HG02970 (cell line): ENCODE measurements at regions not wholly inside any gene's neighbourhood (a gene's known extent, or its start where the extent isn't known, plus 50 kb on each side); places are given as distances from the start of the nearest gene placed in this dataset.
"Not testable (repeated sequence)": the region's sequence is repeated elsewhere in the genome, so short reads cannot be mapped to it uniquely, and the experiment has no call there.

Experiments
- ATAC-seq: cut with Tn5 transposase; IDR thresholded peaks from one replicate; pipeline ENCODE4 v1.9.1; 2021; ENCODE audit warnings: mild to moderate bottlenecking, moderate library complexity, moderate number of reproducible peaks; ENCODE audit not compliant: unreplicated experiment, low FRiP score

DNA sequence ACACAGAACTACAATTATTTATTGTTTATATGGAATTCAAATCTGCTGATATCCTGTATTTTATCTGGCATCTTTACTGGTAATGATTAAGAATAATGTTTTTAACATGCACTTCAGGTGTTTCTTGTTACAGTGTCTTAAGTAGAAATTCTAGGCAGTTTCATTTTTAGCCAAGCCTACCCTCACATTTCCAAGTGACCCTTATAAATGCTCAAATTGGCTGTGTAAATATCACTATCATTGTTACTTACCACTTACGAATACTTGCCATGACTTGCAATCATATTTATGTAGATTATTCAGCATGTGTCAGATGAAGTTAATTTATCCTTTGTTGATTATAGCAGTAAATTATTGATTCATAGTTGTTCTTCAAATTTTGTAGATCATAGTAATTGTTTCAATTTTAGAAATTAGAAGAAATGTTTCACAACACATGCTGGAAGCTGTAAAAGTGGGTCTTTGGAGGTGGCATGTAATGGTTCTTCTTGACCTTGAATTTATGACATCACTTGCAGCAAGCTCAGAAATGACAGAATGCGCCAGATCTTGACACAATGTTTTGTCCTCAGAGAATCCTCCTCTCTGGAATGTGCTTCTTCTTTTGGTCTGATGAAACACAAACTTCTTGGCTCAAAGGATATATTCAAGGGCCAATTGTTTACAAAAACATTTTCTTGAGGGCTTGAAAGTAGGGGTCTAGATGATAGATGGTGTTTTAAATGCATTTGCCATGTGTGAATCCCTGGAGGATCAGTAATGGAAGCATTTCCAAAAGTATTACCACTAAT is 471.8 kb downstream of the COL12A1 start:
- no peak for ATAC-seq

DNA sequence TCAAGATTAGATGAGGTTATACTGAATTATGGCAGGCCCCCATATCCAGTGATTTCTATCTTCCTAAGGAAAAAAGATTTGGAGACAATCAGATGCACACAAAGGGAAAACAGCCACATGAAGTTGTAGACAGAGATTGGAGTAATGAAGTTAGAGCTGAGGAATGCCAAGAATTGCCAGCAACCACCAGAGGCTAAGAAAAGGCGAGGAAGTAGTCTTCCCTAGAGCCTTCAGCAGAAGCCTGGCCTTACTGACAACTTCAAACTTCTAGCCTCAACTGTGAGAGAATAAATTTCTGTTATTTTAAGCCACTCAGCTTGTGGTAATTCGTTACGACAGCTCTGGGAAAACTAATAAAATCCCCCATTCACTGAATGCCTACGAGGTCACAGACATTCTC is 473.9 kb downstream of the COL12A1 start:
- ATAC-seq = no peak

- no peak for ATAC-seq
Observed at GRCh38 chr6:74731204-74731603, 474.6 kb downstream of the COL12A1 start.

- no peak for ATAC-seq
Observed at GRCh38 chr6:74720923-74721322, 484.9 kb downstream of the COL12A1 start.

- no peak for ATAC-seq
Observed at GRCh38 chr6:74717591-74717990, 488.3 kb downstream of the COL12A1 start.

- no peak for ATAC-seq
Observed at GRCh38 chr6:74715355-74716085, 490.3 kb downstream of the COL12A1 start.

GRCh38 chr6:74713941-74714340 is 491.9 kb downstream of the COL12A1 start:
- ATAC-seq = no peak

DNA sequence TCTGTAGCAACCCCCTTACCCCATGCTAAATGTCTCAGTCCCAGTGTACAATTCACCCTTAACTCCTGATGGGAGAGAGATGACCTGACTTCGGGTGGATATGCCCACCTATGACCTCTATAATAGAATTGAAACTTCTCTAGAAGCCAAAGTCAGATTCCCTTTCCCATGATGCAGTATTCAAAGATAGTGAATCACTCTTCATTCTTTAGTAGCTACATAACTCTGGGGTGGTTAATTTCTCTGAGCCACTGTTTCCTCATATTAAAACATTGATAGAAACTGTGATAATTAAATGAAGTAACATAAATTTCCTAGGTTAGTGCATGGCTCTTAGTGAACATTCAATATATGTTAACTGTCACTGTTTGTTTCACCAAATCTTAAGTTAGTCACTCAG is 500.4 kb downstream of the COL12A1 start:
- no peak for ATAC-seq

DNA sequence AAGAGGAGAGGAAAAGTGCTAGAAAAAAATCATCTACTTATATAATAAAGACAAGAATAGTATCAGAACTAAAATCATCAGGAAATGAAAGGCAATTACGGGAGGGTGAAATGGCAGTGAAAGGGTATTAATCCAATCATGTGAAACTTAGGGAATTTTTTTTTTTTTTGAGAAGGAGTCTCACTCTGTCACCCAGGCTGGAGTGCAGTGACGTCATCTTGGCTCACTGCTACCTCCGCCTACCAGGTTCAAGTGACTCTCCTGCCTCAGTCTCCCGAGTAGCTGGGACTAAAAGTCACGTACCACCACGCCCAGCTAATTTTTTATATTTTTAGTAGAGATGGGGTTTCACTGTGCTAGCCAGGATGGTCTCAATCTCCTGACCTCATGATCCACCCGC is 501.3 kb downstream of the COL12A1 start:
- ATAC-seq = not testable (repeated sequence)

GRCh38 chr6:74690365-74690764 is 515.5 kb downstream of the COL12A1 start:
- no peak for ATAC-seq

DNA sequence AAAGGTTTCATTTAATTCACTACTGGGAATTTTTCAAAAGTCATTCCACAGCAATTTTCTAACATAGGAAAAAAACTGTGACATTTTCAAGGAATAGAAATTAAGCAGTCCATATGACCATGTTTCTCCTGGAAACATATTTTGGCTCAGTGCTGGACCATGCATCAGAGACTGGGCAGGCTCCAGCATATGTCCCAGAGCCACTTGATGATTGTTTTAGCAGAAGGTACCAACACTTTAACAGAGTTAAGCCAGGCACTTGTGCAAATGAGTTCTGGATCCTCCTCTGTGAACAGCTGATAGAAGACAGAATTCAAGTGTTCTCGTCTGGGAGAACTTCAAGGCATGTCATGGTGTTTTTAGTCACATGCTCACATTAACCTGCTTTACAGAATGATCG is 516.3 kb downstream of the COL12A1 start:
- ATAC-seq = no peak

GRCh38 chr6:74677463-74677862 is 528.4 kb downstream of the COL12A1 start:
- no peak for ATAC-seq

DNA sequence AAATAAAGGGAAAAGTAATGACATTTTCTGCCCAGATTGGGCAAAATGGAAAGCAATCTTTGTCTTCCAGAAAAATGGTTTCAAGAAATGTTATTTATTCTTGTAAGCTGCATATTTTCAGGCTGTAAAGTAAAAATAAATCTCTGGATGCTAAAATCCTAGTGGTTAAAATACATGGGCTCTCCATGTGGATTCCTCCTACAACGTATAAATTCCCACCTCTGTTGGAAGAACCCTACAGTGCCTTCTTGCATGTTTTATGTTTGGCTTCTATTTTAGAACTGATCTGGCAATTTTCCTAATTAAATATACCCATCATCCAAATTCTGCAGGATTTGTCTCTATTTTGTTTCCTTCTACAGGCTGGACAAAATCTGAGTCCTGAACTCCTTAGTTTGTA is 528.9 kb downstream of the COL12A1 start:
- no peak for ATAC-seq

DNA sequence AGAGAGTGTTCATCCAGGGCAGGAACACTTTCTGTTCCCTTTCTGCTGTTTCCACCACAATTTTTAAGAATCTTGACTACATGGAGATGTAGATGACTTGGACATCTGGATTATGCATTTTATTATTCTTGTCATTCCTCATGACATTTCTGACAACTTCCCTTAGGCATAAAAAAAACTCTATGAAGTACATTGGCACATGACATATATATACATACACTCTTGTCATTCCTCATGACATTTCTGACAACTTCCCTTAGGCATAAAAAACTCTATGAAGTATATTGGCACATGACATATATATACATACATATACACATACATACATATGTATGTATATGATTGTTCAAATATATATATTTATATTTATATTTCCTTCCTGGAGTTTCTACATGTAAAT is 531.5 kb downstream of the COL12A1 start:
- no peak for ATAC-seq

GRCh38 chr6:74671558-74672025 is 534.3 kb downstream of the COL12A1 start:
- ATAC-seq = no peak

DNA sequence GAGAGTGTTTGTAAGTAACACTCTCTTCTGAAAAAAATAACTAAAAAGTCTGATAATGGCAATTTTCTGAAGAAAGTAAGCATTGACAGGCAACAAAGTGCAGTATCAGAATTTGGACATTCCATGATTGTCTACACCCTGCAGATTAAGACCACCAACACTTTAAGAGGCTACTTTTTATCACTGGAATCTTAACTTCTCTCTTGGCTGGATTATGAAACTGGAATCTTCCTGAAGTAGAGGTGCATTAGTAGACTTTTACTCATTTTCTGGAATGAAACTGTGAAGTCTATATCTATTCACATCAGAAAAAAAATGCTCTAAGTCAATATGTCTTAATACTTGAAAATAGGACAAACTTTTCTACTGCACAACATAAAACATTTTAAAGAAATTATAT is 547.5 kb downstream of the COL12A1 start:
- ATAC-seq = no peak

- ATAC-seq = no peak
Observed at GRCh38 chr6:74657931-74658330, 547.9 kb downstream of the COL12A1 start.

DNA sequence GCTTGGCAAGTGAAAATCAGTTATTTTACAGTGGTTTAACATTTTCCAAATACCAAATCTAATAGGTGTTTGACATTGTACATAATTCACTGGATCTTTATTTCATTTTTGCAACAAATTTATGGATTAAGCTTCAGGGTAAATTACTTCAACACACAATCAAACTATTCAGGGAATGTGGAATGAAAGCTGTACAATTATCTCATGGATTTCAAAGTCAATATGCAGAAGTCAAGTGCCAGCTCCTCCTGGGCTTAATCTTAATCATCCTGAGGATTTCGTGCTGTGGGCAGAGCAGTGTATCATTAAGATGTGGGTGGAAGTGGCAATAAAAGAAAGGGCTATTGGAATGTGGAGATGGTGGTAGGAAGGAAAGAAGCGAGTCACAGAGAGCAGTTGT is 548.8 kb downstream of the COL12A1 start:
- no peak for ATAC-seq

DNA sequence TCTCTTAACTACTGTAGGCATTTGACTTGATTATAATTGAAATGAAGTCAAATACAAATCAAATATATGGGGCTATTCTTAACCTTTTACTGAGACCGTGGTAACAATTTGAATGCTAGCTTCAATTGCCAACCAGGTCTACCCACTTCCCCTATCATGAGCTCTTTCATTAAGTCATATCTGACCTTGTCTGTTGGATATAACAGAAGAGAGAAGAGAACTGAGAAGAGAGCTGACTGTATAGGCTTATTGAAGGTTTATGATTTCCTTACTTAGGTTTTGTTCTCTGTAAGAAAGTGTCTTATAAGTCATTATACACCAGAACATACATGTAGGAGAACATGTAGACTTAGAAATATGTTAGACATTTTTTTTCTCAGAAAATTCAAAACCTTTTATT is 549.4 kb downstream of the COL12A1 start:
- no peak for ATAC-seq

DNA sequence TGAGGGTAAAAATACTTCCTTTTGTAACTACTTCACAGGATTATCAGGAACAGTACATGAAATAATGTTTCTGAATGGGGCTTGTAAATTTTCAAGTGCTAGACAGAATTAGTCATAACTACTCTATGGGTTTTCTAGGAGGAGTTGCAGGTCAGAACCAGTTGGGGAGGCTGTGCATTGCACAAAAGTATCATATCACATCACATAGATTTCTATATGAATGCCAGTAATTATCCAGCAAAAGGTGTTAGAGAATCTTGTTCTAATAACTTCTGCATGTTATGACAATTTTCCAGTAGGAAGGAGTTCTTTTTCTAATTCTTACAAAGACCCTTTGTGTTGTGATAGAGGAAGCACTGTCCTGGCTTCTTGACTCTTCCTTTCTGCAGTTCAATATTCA is 551.6 kb downstream of the COL12A1 start:
- no peak for ATAC-seq

DNA sequence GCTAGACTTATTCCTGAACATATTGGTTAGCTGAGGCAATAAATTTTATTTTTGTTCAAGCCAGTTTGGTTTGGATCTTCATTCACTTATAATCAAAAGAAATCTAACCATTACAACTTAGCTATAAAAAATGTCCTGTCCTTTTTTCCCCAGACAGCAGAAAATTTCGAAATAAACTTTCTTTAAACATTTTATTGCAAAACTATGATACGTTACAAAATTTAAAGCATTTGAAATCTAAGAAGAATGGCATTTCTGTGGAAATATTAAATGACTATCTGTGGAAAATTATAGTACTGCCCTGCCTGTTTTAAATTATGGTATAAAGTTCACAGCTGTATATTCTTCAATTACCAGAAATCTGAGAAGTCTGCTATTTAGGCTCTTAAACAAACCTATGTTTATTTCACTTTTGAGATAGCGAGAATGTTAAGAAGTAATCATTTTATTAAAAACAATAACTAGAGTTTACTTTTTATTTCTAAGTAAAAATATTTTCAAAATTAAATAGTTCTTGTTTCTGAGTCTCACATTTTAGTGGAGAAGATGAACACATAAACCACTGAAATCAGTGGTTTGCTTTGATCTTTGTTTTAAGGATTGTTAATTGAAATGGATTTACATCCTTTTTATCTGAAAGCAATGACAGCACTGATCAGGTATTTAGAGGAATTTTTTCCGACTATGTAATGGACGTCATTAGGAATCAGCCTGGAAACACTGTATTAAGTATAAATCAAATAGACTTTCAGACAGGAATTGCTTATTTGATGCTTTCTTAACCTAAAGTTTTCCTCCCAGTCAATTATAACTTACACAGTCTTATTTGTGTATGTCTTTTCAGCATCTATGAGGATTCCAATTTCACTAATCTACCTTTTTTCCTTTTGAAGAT is 553.7 kb downstream of the COL12A1 start:
- ATAC-seq = no peak
